ENCODE measurements at regions not wholly inside any gene's neighbourhood (a gene's known extent, or its start where the extent isn't known, plus 50 kb on each side); places are given as distances from the start of the nearest gene placed in this dataset.

DNA sequence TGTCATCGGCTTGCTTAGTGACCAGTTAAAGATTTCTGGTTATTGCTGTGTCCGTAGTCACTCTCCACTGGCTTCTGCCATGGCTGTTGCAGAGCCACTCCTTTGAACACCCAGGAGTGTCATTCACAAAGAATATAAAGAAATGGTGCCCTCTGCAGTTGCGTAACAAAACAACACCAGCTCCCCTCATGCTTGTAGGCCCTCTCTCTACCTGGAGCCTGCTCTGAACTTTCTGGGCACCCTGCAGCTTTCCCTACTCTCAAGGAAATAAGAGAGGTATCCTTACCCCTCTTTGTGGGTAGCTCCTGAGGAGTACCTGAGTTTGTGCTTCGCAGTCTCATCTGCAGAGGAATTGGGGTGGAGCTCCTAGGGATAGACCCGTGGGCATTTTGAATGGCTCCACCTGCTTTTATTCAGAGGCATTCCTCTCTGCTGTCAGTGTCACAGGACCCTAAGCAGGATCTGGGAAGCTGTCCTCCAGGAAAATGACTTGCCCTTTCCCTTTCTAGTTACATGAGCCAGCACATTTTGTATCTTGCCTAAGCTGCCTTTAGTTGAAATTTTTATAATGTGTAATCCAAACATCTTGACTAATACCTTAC lies 97.2 kb upstream of the TMEM260 start:
- TF ChIP-seq, protein P1, sequence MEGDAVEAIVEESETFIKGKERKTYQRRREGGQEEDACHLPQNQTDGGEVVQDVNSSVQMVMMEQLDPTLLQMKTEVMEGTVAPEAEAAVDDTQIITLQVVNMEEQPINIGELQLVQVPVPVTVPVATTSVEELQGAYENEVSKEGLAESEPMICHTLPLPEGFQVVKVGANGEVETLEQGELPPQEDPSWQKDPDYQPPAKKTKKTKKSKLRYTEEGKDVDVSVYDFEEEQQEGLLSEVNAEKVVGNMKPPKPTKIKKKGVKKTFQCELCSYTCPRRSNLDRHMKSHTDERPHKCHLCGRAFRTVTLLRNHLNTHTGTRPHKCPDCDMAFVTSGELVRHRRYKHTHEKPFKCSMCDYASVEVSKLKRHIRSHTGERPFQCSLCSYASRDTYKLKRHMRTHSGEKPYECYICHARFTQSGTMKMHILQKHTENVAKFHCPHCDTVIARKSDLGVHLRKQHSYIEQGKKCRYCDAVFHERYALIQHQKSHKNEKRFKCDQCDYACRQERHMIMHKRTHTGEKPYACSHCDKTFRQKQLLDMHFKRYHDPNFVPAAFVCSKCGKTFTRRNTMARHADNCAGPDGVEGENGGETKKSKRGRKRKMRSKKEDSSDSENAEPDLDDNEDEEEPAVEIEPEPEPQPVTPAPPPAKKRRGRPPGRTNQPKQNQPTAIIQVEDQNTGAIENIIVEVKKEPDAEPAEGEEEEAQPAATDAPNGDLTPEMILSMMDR (IDR thresholded peaks at IDR 0.05): peak in 1 of 3 experiments; percentile 8
- TF ChIP-seq POLR2A (IDR thresholded peaks at IDR 0.05): no peak

Measured in testis (tissue), 2 donors.